Mesothelial cell of epicardium (in vitro differentiated cells): ENCODE measurements at regions not wholly inside any gene's neighbourhood (a gene's known extent, or its start where the extent isn't known, plus 50 kb on each side); places are given as distances from the start of the nearest gene placed in this dataset.
"Not testable (repeated sequence)": the region's sequence is repeated elsewhere in the genome, so short reads cannot be mapped to it uniquely, and the experiment has no call there.

Experiments
- DNase-seq, 2 experiments: peaks; one replicate each; pipeline ENCODE4 v3.0.0; 2021; ENCODE audit warnings: low spot score in 2 of 2; ENCODE audit not compliant: unreplicated experiment in 2 of 2
- H3K27ac Mint-ChIP-seq: 2 replicates; pipeline ENCODE4 v1.8.0; 2021; ENCODE audit warnings: mixed read lengths
- H3K27me3 Mint-ChIP-seq: 2 replicates; pipeline ENCODE4 v1.8.0; 2021; ENCODE audit warnings: low read depth, mixed read lengths
- H3K36me3 Mint-ChIP-seq: 2 replicates; pipeline ENCODE4 v1.8.0; 2021; ENCODE audit warnings: mixed read lengths
- H3K4me1 Mint-ChIP-seq: 2 replicates; pipeline ENCODE4 v1.8.0; 2021; ENCODE audit warnings: mixed read lengths
- H3K4me3 Mint-ChIP-seq: 2 replicates; pipeline ENCODE4 v1.8.0; 2021; ENCODE audit warnings: mild to moderate bottlenecking, moderate library complexity, mixed read lengths
- H3K9me3 Mint-ChIP-seq: 2 replicates; pipeline ENCODE4 v1.8.0; 2021; ENCODE audit warnings: mixed read lengths
- TF ChIP-seq, protein P1 (sequence below): fragments of 200-600 bp; sonication (generic); IDR thresholded peaks from one replicate; pipeline ENCODE4 v1.5.0; 2021; ENCODE audit warnings: antibody characterized with exemption; ENCODE audit not compliant: unreplicated experiment

DNA sequence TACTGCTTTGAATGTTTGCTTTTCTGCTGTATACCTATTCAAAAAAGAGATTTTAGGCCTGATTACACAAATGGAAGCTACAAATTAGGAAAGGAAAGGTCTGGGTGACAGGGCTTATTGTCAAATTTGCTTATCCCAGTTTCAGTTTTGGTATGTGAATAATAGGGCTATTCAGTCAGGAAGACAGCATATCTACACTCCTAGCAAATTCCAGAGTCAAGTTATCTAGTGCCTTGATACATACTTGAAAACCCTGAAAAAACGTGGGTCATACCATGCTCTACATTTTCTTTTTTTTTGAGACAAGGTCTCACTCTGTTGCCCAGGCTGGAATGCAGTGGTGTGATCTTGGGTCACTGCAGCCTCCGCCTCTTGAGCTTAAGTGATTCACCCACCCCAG, 59.2 kb upstream of the CCDC180 start:
- H3K4me1 Mint-ChIP-seq, H3K27ac Mint-ChIP-seq, H3K4me3 Mint-ChIP-seq, H3K27me3 Mint-ChIP-seq, H3K36me3 Mint-ChIP-seq, H3K9me3 Mint-ChIP-seq, DNase-seq: not testable (repeated sequence)

DNA sequence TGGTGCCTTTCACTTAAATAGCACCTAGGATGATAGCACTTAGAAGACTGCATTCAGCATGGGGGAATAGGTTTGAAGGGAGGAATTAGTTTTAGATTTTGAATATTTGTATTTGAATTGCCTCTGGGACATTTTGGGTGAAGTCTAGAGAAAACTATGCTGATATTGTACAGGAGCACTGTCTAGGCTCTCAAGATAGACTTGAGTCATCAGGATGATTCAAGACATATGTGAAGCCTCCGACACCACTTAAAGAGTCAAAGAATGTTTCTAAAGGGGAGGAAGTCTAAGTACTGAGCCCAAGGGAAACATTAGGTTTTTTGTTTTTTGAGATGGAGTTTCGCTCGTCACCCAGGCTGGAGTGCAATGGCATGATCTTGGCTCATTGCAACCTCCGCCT, 63.9 kb upstream of the CCDC180 start:
- no peaks in the 10 kb centered on the region for H3K27me3 Mint-ChIP-seq

DNA sequence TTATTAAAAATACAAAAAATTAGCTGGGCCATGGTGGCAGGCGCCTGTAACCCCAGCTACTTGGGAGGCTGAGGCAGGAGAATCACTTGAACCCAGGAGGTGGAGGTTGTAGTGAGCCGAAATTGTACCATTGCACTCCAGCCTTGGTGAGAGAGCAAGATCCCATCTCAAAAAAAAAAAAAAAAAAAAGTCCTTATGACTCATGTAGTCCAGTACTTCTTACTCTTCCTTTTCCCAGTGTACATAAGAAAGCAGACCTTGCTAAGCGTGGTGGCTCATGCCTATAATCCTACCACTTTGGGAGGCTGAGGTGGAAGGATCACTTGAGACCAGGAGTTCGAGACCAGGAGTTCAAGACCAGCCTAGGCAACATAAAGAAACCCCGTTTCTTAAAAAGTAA, 66.0 kb upstream of the CCDC180 start:
- DNase-seq, H3K9me3 Mint-ChIP-seq, H3K36me3 Mint-ChIP-seq, H3K27ac Mint-ChIP-seq, H3K27me3 Mint-ChIP-seq, H3K4me3 Mint-ChIP-seq: not testable (repeated sequence)
- peaks cover 22% of the 10 kb centered on the region for H3K4me1 Mint-ChIP-seq

More for the DNA sequence above, 63.9 kb upstream of the CCDC180 start:
- Mint-ChIP-seq H3K4me3 (no peak overlapping the region), H3K27ac (no peak overlapping the region), H3K4me1 (peaks cover 12% of the 10 kb centered on the region), H3K36me3 (peaks cover 2% of the 10 kb centered on the region), H3K9me3 (no peaks in the 10 kb centered on the region)
- DNase-seq: no peak
- TF ChIP-seq, protein P1, sequence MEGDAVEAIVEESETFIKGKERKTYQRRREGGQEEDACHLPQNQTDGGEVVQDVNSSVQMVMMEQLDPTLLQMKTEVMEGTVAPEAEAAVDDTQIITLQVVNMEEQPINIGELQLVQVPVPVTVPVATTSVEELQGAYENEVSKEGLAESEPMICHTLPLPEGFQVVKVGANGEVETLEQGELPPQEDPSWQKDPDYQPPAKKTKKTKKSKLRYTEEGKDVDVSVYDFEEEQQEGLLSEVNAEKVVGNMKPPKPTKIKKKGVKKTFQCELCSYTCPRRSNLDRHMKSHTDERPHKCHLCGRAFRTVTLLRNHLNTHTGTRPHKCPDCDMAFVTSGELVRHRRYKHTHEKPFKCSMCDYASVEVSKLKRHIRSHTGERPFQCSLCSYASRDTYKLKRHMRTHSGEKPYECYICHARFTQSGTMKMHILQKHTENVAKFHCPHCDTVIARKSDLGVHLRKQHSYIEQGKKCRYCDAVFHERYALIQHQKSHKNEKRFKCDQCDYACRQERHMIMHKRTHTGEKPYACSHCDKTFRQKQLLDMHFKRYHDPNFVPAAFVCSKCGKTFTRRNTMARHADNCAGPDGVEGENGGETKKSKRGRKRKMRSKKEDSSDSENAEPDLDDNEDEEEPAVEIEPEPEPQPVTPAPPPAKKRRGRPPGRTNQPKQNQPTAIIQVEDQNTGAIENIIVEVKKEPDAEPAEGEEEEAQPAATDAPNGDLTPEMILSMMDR: no peak

DNA sequence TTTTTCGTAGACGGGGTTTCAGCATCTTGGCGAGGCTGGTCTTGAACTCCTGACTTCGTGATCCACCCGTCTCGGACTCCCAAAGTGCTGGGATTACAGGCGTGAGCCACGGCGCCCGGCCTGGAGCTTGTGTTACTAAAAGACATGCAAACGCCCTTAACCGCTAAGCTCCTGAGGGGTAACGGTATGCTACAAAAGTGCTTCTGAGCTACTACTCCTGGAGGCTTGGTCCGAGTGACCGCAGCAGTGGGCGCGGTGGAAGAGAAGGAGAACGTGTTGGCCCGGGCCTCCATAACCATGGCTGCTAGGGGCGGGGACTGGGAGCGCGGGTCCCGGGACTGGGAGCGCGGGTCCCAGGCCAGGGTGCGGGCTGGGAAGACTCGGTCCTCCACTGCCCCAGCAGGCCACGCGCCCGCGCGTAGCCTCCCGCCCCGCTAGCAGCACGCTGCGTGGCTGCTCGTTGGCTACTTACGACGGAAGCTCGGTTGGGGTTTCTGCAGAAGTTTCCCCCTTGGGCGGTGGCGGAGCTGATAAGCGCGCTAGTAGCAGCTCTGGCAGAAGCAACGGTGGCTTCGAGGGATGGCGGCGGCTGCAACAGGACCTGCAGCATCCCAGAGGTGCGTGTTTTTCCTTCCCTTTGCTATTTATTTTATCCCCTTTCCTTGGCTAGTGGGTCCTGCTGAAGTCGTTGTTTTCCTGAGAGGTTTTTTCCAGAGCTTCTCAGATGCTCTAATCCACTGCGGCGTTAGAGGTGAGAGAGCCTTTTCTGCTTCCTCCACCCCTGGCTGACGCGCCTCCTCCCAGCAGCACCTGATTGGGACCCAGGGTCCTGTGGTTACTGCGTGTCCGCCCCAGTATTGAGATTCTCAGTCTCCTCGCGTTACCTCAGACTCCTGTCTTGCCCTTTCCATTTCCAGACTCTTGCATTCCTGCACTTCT, 69.2 kb upstream of the CCDC180 start:
- Mint-ChIP-seq H3K27ac (peak overlapping the region; percentile 98), H3K4me3 (peak overlapping the region; percentile 92), H3K4me1 (peaks cover 22% of the 10 kb centered on the region), H3K27me3 (no peaks in the 10 kb centered on the region), H3K9me3 (peaks cover 9% of the 10 kb centered on the region), H3K36me3 (peaks cover 11% of the 10 kb centered on the region)
- peak; percentile 56 to 75 for DNase-seq
- TF ChIP-seq, protein P1: no peak

DNA sequence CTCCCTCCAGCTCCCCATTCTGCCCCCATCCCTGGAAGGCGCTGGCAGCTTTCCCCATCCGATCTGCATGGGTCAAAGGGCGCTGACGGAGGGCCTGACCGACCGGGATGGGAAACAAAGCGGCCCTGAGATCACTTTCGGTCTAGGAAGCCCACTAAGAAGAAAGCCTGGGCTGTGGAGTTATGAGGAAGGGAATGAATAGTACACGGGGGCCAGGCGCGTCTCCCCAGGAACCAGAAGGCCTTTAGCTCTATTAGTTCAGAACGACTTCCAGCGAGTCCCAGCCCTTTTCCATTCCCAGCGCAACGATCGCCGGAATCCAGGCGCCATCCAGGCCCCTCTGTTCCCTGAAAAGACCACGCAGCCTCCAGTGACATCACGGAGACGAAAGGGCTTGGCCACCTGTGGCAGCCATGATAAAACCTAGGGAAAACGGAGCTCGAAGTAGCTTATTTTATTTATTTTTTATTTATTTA, 70.1 kb upstream of the CCDC180 start:
- H3K4me3 Mint-ChIP-seq: peak overlapping the region; percentile 92
- TF ChIP-seq, protein P1: no peak
- H3K27ac Mint-ChIP-seq: peak overlapping the region; percentile 98
- H3K4me1 Mint-ChIP-seq: peaks cover 22% of the 10 kb centered on the region
- DNase-seq: peak; percentile 20 to 50
- no peaks in the 10 kb centered on the region for H3K27me3 Mint-ChIP-seq
- peaks cover 17% of the 10 kb centered on the region for H3K9me3 Mint-ChIP-seq
- peaks cover 20% of the 10 kb centered on the region for H3K36me3 Mint-ChIP-seq

DNA sequence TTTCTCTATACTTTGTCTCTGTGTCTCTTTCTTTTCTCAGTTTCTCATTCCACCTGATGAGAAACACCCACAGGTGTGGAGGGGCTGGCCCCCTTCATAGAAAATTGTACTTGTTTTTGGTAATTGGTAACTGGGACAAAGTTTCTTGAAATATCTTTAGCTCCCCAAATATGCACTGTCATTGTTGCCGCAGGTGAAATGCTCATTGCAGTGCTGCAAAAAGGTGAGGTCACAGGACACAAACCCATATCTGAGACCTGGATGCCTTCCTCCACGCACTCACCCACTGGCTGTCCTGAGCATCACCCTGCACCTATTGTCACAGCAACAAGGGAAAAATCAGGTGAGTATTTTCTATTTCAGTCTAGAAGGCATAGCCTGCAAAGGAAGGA, 74.5 kb upstream of the CCDC180 start:
- not testable (repeated sequence) for H3K27ac Mint-ChIP-seq, H3K4me3 Mint-ChIP-seq, H3K27me3 Mint-ChIP-seq, H3K4me1 Mint-ChIP-seq, DNase-seq
- Mint-ChIP-seq H3K9me3 (peaks cover 21% of the 10 kb centered on the region), H3K36me3 (peaks cover 25% of the 10 kb centered on the region)

DNA sequence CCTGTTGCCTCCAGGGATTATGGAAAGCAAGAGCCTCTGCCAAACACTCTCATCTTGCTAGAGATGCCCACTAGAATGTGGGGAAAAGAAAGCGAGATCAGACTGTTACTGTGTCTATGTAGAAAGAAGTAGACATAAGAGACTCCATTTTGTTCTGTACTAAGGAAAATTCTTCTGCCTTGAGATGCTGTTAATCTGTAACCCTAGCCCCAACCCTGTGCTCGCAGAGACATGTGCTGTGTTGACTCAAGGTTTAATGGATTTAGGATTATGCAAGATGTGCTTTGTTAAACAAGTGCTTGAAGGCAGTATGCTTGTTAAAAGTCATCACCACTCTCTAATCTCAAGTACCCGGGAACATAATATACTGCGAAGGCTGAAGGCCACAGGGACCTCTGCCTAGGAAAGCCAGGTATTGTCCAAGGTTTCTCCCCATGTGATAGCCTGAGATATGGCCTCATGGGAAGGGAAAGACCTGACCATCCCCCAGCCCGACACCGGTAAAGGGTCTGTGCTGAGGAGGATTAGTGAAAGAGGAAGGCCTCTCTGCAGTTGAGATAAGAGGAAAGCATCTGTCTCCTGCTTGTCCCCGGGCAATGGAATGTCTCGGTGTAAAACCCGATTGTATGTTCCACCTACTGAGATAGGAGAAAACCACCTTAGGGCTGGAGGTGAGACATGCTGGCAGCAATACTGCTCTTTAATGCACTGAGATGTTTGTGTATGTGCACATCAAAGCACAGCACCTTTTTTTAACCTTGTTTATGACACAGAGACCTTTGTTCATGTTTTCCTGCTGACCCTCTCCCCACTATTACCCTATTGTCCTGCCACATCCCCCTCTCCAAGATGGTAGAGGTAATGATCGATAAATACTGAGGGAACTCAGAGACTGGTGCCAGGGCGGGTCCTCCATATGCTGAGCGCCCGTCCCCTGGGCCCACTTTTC, 75.1 kb upstream of the CCDC180 start:
- not testable (repeated sequence) for DNase-seq, H3K4me3 Mint-ChIP-seq, H3K27me3 Mint-ChIP-seq, H3K27ac Mint-ChIP-seq, H3K4me1 Mint-ChIP-seq
- H3K9me3 Mint-ChIP-seq: peaks cover 21% of the 10 kb centered on the region
- peaks cover 25% of the 10 kb centered on the region for H3K36me3 Mint-ChIP-seq

DNA sequence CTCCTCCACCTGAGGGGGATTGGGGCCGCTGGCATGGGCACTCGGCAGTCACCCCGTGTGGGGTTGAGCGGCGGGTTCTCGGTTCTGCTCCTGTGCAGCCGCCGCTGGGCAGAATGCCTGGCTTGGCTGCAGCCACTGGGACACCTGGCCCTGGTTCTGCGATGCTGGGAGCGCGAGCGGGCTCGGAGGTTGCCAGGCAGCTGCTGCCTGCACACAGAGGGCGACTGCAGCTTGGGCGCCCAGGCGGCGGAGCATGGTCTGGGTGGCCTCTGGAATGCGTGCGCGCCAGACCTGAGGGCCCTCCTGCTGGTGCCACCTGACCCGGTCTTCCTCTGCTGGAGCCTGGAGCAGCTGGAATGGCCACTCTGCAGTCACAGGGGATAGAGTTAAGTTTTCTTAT, 85.1 kb upstream of the CCDC180 start:
- H3K4me1 Mint-ChIP-seq, H3K36me3 Mint-ChIP-seq, H3K9me3 Mint-ChIP-seq, DNase-seq, H3K4me3 Mint-ChIP-seq, H3K27ac Mint-ChIP-seq: not testable (repeated sequence)
- peaks cover 80% of the 10 kb centered on the region for H3K27me3 Mint-ChIP-seq

DNA sequence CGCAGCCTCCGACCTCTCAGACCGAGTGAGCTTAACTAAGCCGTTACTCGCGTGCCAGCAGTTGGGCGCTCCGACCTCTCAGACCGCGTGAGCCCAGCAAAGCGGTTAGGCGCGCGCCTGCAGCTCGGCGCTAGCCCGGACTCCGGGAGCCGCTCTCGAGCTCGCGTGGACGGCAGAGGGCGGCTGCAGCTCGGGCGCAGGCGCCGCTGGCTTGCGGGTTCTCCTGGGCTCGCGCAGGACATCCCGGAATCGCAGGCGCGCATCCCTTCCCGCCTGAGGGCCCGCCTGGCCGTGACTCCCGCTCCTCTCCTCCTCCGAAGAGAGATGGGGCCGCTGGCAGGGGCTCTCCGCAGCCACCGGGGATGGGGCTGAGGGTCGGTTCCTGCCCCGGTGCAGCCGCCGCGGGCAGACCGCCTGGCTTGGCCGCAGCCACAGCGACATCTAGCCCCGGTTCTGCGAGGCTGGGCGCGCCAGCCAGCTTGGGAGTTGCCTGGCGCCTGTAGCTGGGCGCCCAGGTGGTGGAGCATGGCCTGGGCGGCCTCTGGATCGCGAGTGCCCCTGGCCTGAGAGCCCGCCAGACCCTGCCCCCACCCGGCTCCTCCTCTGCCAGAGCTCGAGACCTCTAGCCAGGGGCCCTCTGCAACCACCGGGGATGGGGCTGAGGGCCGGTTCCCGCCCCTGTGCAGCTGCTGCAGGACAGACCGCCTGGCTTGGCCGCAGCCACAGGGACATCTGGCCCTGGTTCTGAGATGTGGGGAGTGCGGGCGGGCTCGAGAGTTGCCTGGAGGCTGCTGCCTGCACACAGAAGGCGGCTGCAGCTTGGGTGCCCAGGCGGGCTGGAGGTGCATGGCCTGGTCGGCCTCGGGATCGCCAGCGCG, 85.7 kb upstream of the CCDC180 start:
- not testable (repeated sequence) for H3K9me3 Mint-ChIP-seq, H3K27ac Mint-ChIP-seq, H3K4me1 Mint-ChIP-seq, H3K36me3 Mint-ChIP-seq
- H3K4me3 Mint-ChIP-seq: peak overlapping the region; percentile 71
- peaks cover 86% of the 10 kb centered on the region for H3K27me3 Mint-ChIP-seq
- peak; percentile 70 to 86 for DNase-seq
